Loucy (cell line): ENCODE measurements at regions not wholly inside any gene's neighbourhood (a gene's known extent, or its start where the extent isn't known, plus 50 kb on each side); places are given as distances from the start of the nearest gene placed in this dataset.
"Not testable (repeated sequence)": the region's sequence is repeated elsewhere in the genome, so short reads cannot be mapped to it uniquely, and the experiment has no call there.

Source experiments
- H2AFZ ChIP-seq: fragments of 200-600 bp; sonication (generic); 2 replicates; pipeline ENCODE4 v1.6.0; 2016; ENCODE audit warnings: antibody characterized with exemption, mild to moderate bottlenecking, low read length, moderate library complexity
- H3F3A ChIP-seq: fragments of 200-600 bp; 2 replicates; pipeline ENCODE4 v1.6.0; 2016; ENCODE audit warnings: antibody characterized with exemption, low read depth, mild to moderate bottlenecking
- H3K27me3 ChIP-seq: fragments of 200-600 bp; sonication (generic); 2 replicates; pipeline ENCODE4 v1.6.1; 2014; ENCODE audit warnings: low read length, mild to moderate bottlenecking; ENCODE audit not compliant: insufficient read depth, poor library complexity, severe bottlenecking
- H3K36me3 ChIP-seq: fragments of 200-600 bp; sonication (generic); 2 replicates; pipeline ENCODE4 v1.6.1; 2016; ENCODE audit warnings: low read length; ENCODE audit not compliant: insufficient read depth
- H3K4me1 ChIP-seq: fragments of 200-600 bp; sonication (generic); 2 replicates; pipeline ENCODE4 v1.5.1; 2014; ENCODE audit warnings: low read length, mild to moderate bottlenecking; ENCODE audit not compliant: insufficient read depth, poor library complexity, severe bottlenecking
- H3K4me2 ChIP-seq: fragments of 200-600 bp; sonication (generic); 2 replicates; pipeline ENCODE4 v1.6.0; 2014; ENCODE audit warnings: antibody characterized with exemption, low read length, low read depth, mild to moderate bottlenecking; ENCODE audit not compliant: poor library complexity, severe bottlenecking
- H3K4me3 ChIP-seq: fragments of 200-600 bp; sonication (generic); 2 replicates; pipeline ENCODE4 v1.5.1; 2014; ENCODE audit warnings: low read length, mild to moderate bottlenecking, mixed read lengths; ENCODE audit not compliant: poor library complexity, severe bottlenecking
- H3K79me2 ChIP-seq: fragments of 200-600 bp; sonication (generic); 2 replicates; pipeline ENCODE4 v1.6.1; 2014; ENCODE audit warnings: low read length; ENCODE audit not compliant: insufficient read depth
- H3K9ac ChIP-seq: fragments of 200-600 bp; sonication (generic); 2 replicates; pipeline ENCODE4 v1.6.0; 2014; ENCODE audit warnings: mild to moderate bottlenecking, low read depth, low read length, moderate library complexity; ENCODE audit not compliant: poor library complexity, severe bottlenecking
- H3K9me2 ChIP-seq: fragments of 200-600 bp; sonication (generic); replicated peaks from 2 replicates; pipeline ENCODE4 v1.6.1; 2016; ENCODE audit warnings: low read depth, low read length, mixed read lengths
- H3K9me3 ChIP-seq: fragments of 200-600 bp; sonication (generic); 2 replicates; pipeline ENCODE4 v1.6.1; 2014; ENCODE audit warnings: mild to moderate bottlenecking, antibody characterized with exemption, low read length, low read depth; ENCODE audit not compliant: insufficient read depth
- H4K20me1 ChIP-seq: fragments of 200-600 bp; sonication (generic); 2 replicates; pipeline ENCODE4 v1.6.0; 2014; ENCODE audit warnings: antibody characterized with exemption, low read length, mild to moderate bottlenecking; ENCODE audit not compliant: insufficient read depth, poor library complexity, severe bottlenecking
- CTCF ChIP-seq: fragments of 200-600 bp; sonication (generic); conservative IDR thresholded peaks from 2 replicates; pipeline ENCODE4 v1.5.1; 2014; ENCODE audit warnings: mild to moderate bottlenecking, antibody characterized with exemption, low read length
- EZH2phosphoT487 ChIP-seq: fragments of 200-600 bp; IDR thresholded peaks from 2 replicates; pipeline ENCODE4 v1.6.1; 2018; ENCODE audit warnings: antibody characterized with exemption, mild to moderate bottlenecking, moderate library complexity, borderline replicate concordance

- Histone ChIP-seq H3K4me2 (no peak overlapping the region), H3K9ac (no peak overlapping the region), H3K9me3 (peaks cover 18% of the 10 kb centered on the region; the same call in 1 of the 2 replicates), H3K9me2 (no peaks in the 10 kb centered on the region), H3K27me3 (no peaks in the 10 kb centered on the region), H3K4me3 (no peak overlapping the region), H2AFZ (no peak overlapping the region), H3K79me2 (no peaks in the 10 kb centered on the region), H4K20me1 (no peaks in the 10 kb centered on the region), H3K36me3 (no peaks in the 10 kb centered on the region), H3K4me1 (no peaks in the 10 kb centered on the region), H3F3A (no peaks in the 10 kb centered on the region)
- TF ChIP-seq EZH2phosphoT487, result no peak
- no peak for TF ChIP-seq CTCF
Measured at GRCh38 chr6:81026041-81026553, 726.4 kb downstream of the TENT5A start.

- Histone ChIP-seq H3K4me2 (no peak overlapping the region), H3K79me2 (no peaks in the 10 kb centered on the region), H2AFZ (no peak overlapping the region), H3K9me2 (no peaks in the 10 kb centered on the region), H4K20me1 (no peaks in the 10 kb centered on the region), H3F3A (no peaks in the 10 kb centered on the region), H3K4me3 (no peak overlapping the region), H3K9ac (no peak overlapping the region), H3K9me3 (peaks cover 18% of the 10 kb centered on the region; the same call in 1 of the 2 replicates), H3K36me3 (no peaks in the 10 kb centered on the region), H3K27me3 (no peaks in the 10 kb centered on the region), H3K4me1 (no peaks in the 10 kb centered on the region)
- TF ChIP-seq EZH2phosphoT487 (no peak), CTCF (no peak)
Measured at GRCh38 chr6:81023709-81024108, 728.8 kb downstream of the TENT5A start.

- Histone ChIP-seq H3K36me3 (no peaks in the 10 kb centered on the region), H4K20me1 (no peaks in the 10 kb centered on the region), H2AFZ (no peak overlapping the region), H3K9me2 (no peaks in the 10 kb centered on the region), H3K4me1 (no peaks in the 10 kb centered on the region), H3K9ac (no peak overlapping the region), H3K9me3 (peaks cover 18% of the 10 kb centered on the region; the same call in 1 of the 2 replicates), H3K4me3 (no peak overlapping the region), H3K79me2 (no peaks in the 10 kb centered on the region), H3K4me2 (no peak overlapping the region), H3F3A (no peaks in the 10 kb centered on the region), H3K27me3 (no peaks in the 10 kb centered on the region)
- TF ChIP-seq EZH2phosphoT487, result no peak
- no peak for TF ChIP-seq CTCF
Measured at GRCh38 chr6:81023007-81023582, 729.4 kb downstream of the TENT5A start.

GRCh38 chr6:81017586-81017985 lies 734.9 kb downstream of the TENT5A start:
- H3K4me2 ChIP-seq, H3K9me3 ChIP-seq, H4K20me1 ChIP-seq, H3K27me3 ChIP-seq, H2AFZ ChIP-seq, H3K4me1 ChIP-seq, H3K36me3 ChIP-seq, H3K79me2 ChIP-seq, H3F3A ChIP-seq, H3K9ac ChIP-seq, H3K9me2 ChIP-seq, H3K4me3 ChIP-seq: not testable (repeated sequence)
